BLaER1 (cell line): ENCODE measurements at regions not wholly inside any gene's neighbourhood (a gene's known extent, or its start where the extent isn't known, plus 50 kb on each side); places are given as distances from the start of the nearest gene placed in this dataset.

Experiments used
- H3K27ac ChIP-seq: shearing (Covaris generic); formaldehyde crosslinking; 2 replicates; pipeline ENCODE4 v1.8.1; 2022
- H3K27me3 ChIP-seq: shearing (Covaris generic); formaldehyde crosslinking; 2 replicates; pipeline ENCODE4 v1.8.1; 2022
- H3K36me3 ChIP-seq: shearing (Covaris generic); formaldehyde crosslinking; 2 replicates; pipeline ENCODE4 v1.8.1; 2022
- H3K4me1 ChIP-seq: shearing (Covaris generic); formaldehyde crosslinking; 2 replicates; pipeline ENCODE4 v1.8.1; 2022
- H3K4me2 ChIP-seq: shearing (Covaris generic); formaldehyde crosslinking; 2 replicates; pipeline ENCODE4 v1.8.1; 2022
- H3K4me3 ChIP-seq: shearing (Covaris generic); formaldehyde crosslinking; 2 replicates; pipeline ENCODE4 v1.8.1; 2022
- H3K9ac ChIP-seq: shearing (Covaris generic); formaldehyde crosslinking; 2 replicates; pipeline ENCODE4 v1.8.1; 2022
- H3K9me3 ChIP-seq: shearing (Covaris generic); formaldehyde crosslinking; 2 replicates; pipeline ENCODE4 v1.8.1; 2022
- H4K20me1 ChIP-seq: shearing (Covaris generic); formaldehyde crosslinking; 2 replicates; pipeline ENCODE4 v1.8.1; 2022
- Cebpa-rat ChIP-seq: shearing (Covaris generic); IDR thresholded peaks from 2 replicates; pipeline ENCODE4 v1.8.1; 2022

DNA sequence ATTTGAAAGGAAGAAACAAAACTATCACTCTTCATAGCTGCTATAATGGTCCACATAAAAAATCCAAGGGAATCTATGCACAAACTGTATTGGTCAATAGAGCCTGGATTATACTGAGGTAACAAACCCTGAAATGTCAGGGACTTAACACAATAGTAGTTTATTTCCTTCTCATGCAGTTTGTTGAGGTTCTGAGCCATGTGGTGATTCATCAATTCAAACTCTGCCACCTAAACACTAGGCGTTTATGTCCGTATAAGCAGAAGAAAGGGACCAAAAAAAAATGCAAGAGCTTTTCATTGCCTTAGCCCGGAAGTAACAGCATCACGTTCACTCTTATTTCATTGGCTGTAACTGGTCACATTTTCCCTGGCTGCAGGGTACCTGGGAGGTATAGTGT is 464.7 kb downstream of the ZSWIM6 start:
- H3K4me2 ChIP-seq, result no peak overlapping the region
- no peaks in the 10 kb centered on the region for H3K36me3 ChIP-seq
- no peaks in the 10 kb centered on the region for H4K20me1 ChIP-seq
- H3K4me3 ChIP-seq, result no peak overlapping the region
- H3K9me3 ChIP-seq, result no peaks in the 10 kb centered on the region
- H3K9ac ChIP-seq, result no peak overlapping the region
- H3K4me1 ChIP-seq, result no peaks in the 10 kb centered on the region
- no peaks in the 10 kb centered on the region for H3K27me3 ChIP-seq
- no peak overlapping the region for H3K27ac ChIP-seq
- no peak for TF ChIP-seq Cebpa-rat

DNA sequence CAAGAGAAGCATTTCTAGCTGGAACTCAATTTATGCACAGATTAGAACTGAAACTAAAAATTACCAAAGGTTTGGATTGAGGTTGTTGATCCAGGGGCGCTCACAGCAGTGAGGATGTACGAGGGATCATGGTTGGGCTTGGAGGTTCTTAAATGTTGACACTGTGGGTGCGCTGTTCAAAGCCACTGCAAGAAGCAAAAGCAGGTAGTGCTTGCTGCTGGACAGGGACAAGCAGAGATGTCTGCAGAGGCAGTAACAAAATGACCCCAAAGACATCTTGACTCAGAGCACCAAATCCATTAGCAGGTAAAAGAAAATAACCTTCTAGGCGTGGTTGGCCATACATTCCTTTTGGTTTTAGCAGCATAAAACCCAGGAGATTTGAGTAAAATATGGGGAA is 468.4 kb downstream of the ZSWIM6 start:
- H3K4me1 ChIP-seq, result no peaks in the 10 kb centered on the region
- H3K27ac ChIP-seq, result no peak overlapping the region
- H3K36me3 ChIP-seq, result no peaks in the 10 kb centered on the region
- H4K20me1 ChIP-seq, result no peaks in the 10 kb centered on the region
- H3K9ac ChIP-seq, result no peak overlapping the region
- no peak overlapping the region for H3K4me3 ChIP-seq
- H3K27me3 ChIP-seq, result no peaks in the 10 kb centered on the region
- H3K4me2 ChIP-seq, result no peak overlapping the region
- no peaks in the 10 kb centered on the region for H3K9me3 ChIP-seq
- TF ChIP-seq Cebpa-rat, result no peak

DNA sequence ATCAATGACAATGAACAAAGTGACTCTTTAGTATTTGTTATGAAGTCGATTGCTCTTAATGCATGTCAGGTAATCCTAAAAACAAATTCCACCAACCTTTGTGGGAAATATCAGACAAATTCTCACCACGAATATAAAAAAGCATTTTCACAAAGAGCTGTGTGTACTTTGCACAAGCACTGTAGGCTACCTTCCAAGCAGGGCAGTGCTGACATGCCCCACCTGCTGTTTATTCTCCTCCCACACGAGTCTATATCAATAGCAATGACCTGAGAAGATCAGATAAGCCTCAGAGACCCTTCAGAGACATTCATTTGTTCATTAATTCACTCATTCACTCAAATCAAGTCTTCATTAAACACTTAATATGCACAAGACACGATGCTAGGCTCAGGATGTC is 469.1 kb downstream of the ZSWIM6 start:
- no peak for TF ChIP-seq Cebpa-rat
- H3K27ac ChIP-seq, result no peak overlapping the region
- H3K27me3 ChIP-seq, result no peaks in the 10 kb centered on the region
- H3K4me1 ChIP-seq, result no peaks in the 10 kb centered on the region
- H4K20me1 ChIP-seq, result no peaks in the 10 kb centered on the region
- no peak overlapping the region for H3K4me2 ChIP-seq
- no peaks in the 10 kb centered on the region for H3K9me3 ChIP-seq
- H3K9ac ChIP-seq, result no peak overlapping the region
- no peak overlapping the region for H3K4me3 ChIP-seq
- H3K36me3 ChIP-seq, result no peaks in the 10 kb centered on the region

DNA sequence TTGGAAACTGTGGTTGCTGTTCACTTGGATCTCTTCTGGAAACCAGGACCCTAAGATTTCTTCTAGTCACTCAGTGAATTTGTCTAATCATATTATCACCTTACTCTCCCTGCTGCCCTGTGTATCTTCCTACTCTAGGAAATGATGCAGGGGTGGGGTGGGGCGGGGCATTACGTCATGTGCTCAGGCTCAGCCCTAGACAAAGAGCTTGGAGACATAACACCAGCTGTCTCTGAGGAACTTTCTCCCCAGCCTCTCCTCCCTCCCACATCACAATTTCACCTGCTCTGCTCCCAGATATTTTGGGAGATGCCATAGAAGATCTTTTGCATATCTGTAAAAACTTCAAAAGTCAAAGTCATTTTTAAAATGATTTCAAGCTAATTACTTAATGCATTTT is 470.4 kb downstream of the ZSWIM6 start:
- H3K4me1 ChIP-seq, result no peaks in the 10 kb centered on the region
- no peak for TF ChIP-seq Cebpa-rat

DNA sequence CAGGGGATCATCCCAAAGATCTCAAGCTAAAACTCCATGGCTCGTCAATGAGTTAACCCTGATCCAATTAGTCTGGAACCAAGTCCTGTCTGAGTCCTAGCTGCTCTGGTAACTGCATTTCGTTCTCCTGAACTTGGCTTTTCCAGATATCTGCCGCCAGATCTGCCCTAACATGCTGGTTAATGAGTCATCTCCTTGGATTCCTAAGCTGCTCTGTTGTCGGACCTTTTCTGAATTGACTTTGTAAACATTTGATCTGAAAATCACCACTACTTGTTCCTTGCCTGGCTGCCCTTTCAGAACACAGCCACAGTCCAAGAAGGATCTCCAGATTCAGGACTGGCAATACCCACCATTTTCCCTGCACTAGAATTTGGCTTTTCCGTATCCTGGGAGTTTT is 473.0 kb downstream of the ZSWIM6 start:
- TF ChIP-seq Cebpa-rat, result no peak
- Histone ChIP-seq H4K20me1 (no peaks in the 10 kb centered on the region), H3K4me2 (no peak overlapping the region)

More for the DNA sequence above, 470.4 kb downstream of the ZSWIM6 start:
- no peaks in the 10 kb centered on the region for H3K27me3 ChIP-seq
- H3K36me3 ChIP-seq, result no peaks in the 10 kb centered on the region
- no peak overlapping the region for H3K4me2 ChIP-seq
- no peak overlapping the region for H3K27ac ChIP-seq
- H3K9me3 ChIP-seq, result no peaks in the 10 kb centered on the region
- no peaks in the 10 kb centered on the region for H4K20me1 ChIP-seq
- no peak overlapping the region for H3K9ac ChIP-seq
- no peak overlapping the region for H3K4me3 ChIP-seq

DNA sequence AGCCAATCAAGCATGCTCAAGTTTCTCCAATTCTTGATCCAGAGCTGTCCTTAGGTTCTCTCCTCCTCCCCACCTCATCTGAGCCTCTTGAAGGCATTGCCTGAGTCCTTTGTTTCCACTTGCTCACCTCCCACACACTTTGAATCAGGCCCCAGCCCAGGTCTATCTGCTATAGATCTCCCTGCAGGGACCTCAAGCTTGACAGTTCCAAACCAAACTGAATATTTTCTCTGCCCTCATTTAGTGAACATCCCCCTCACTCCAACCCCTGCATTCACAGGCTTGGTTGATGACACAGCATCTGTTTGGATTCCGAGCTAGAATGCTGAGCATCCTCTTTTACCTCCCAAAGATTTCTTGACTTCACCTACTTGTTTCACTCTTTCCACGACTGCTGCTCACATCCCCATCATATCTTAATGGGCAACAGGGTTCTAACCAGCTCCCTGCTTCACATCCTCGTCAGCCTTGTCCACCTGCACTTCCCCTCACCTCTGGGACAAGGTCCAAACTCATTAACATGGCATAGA is 474.5 kb downstream of the ZSWIM6 start:
- no peaks in the 10 kb centered on the region for H3K27me3 ChIP-seq
- H3K27ac ChIP-seq, result no peak overlapping the region
- no peaks in the 10 kb centered on the region for H3K4me1 ChIP-seq
- TF ChIP-seq Cebpa-rat, result no peak
- H3K9ac ChIP-seq, result no peak overlapping the region
- no peaks in the 10 kb centered on the region for H4K20me1 ChIP-seq
- no peaks in the 10 kb centered on the region for H3K9me3 ChIP-seq
- H3K4me2 ChIP-seq, result no peak overlapping the region
- H3K4me3 ChIP-seq, result no peak overlapping the region
- H3K36me3 ChIP-seq, result no peaks in the 10 kb centered on the region

More for the DNA sequence above, 473.0 kb downstream of the ZSWIM6 start:
- no peak overlapping the region for H3K27ac ChIP-seq
- no peaks in the 10 kb centered on the region for H3K4me1 ChIP-seq
- no peaks in the 10 kb centered on the region for H3K27me3 ChIP-seq
- H3K36me3 ChIP-seq, result no peaks in the 10 kb centered on the region
- no peaks in the 10 kb centered on the region for H3K9me3 ChIP-seq
- H3K4me3 ChIP-seq, result no peak overlapping the region
- H3K9ac ChIP-seq, result no peak overlapping the region

DNA sequence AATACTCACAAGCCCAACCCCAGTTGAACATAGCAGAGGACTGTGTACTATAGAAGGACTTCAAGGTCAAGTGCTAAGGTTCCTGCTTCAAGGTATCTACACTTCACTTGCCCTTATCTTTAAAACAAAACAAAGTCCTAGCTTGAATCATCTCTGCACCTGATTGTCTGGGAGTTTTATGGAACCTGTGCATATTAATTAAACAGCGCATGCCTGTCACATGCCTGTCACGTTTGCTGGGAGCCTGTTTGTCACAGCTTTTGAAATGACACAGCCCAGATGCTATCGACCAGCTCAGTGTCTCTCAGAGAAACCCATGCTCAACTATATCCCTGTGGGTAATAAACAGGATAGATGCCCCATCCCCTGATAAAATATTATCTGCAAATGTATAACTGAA is 476.0 kb downstream of the ZSWIM6 start:
- Histone ChIP-seq H3K27me3 (no peaks in the 10 kb centered on the region), H3K27ac (no peak overlapping the region), H3K4me1 (no peaks in the 10 kb centered on the region), H4K20me1 (no peaks in the 10 kb centered on the region), H3K36me3 (no peaks in the 10 kb centered on the region), H3K4me2 (no peak overlapping the region), H3K4me3 (no peak overlapping the region), H3K9ac (no peak overlapping the region), H3K9me3 (peaks cover 3% of the 10 kb centered on the region; the same call in 1 of the 2 replicates)
- TF ChIP-seq Cebpa-rat, result no peak

DNA sequence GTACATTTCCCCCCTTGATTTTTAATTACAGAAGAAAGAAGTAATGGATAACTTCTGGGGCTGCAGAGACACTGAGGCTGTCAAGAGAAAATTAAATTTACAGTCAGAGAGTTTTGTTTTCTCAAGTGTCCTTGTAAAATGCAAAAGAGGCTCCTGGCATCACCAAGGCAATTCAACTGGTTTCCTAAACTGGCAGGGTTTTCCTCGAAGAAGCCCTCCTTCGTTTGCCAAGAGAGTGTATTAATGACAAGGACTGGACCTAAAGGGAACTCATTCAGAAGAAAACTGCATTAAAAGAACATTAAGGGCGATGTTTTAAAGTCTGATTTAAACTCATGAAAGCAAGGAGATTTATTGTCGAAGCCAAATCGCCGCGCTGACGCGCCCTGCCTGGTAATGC is 476.9 kb downstream of the ZSWIM6 start:
- no peaks in the 10 kb centered on the region for H3K4me1 ChIP-seq
- H3K27me3 ChIP-seq, result no peaks in the 10 kb centered on the region
- TF ChIP-seq Cebpa-rat, result no peak
- peaks cover 3% of the 10 kb centered on the region; the same call in 1 of the 2 replicates for H3K9me3 ChIP-seq
- no peak overlapping the region for H3K4me2 ChIP-seq
- no peak overlapping the region for H3K9ac ChIP-seq
- no peaks in the 10 kb centered on the region for H3K36me3 ChIP-seq
- no peak overlapping the region for H3K27ac ChIP-seq
- H4K20me1 ChIP-seq, result no peaks in the 10 kb centered on the region
- no peak overlapping the region for H3K4me3 ChIP-seq

DNA sequence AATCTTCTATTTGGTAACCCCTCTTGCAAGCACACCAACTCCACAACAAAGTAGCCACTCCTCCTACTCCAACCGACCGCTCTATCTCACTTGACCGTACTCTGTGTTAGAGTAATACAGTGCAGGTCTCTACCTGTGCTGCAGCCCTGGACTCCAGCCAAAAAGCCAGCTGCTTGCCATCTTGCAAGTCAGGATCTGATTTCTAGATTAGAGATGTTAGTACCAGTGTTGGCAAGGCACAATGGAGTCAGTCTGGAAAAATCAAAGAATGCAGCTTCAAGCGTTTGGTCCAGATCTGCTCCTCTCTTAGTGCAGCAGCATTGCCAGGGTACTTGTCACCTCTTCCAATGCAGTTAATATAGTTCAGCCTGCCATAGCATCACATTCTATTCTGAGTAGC is 477.6 kb downstream of the ZSWIM6 start:
- no peak overlapping the region for H3K4me3 ChIP-seq
- no peak overlapping the region for H3K4me2 ChIP-seq
- peaks cover 3% of the 10 kb centered on the region; the same call in 1 of the 2 replicates for H3K9me3 ChIP-seq
- H3K27ac ChIP-seq, result no peak overlapping the region
- no peak for TF ChIP-seq Cebpa-rat
- H4K20me1 ChIP-seq, result no peaks in the 10 kb centered on the region
- H3K36me3 ChIP-seq, result no peaks in the 10 kb centered on the region
- H3K27me3 ChIP-seq, result no peaks in the 10 kb centered on the region
- no peak overlapping the region for H3K9ac ChIP-seq
- H3K4me1 ChIP-seq, result no peaks in the 10 kb centered on the region

DNA sequence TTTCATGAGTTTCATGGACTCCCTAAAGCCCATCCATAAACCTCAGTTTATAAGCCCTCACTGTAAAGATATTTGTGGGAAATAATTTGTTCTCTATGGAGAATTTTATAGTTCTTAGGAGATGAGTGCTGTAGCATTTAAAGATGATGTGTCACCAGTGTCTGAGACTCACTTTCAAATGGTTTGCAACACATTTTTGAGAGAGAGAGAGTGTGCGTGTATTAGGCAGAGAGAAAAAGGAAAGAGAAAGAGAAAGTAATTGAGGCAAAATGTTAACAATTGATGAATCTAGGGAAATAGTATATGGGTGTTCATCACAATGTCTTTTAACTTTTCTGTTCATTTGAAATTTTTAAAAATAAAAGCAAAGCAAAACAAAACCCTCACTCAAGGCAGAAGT is 479.0 kb downstream of the ZSWIM6 start:
- H3K4me1 ChIP-seq, result no peaks in the 10 kb centered on the region
- no peak overlapping the region for H3K4me3 ChIP-seq
- no peaks in the 10 kb centered on the region for H4K20me1 ChIP-seq
- H3K36me3 ChIP-seq, result no peaks in the 10 kb centered on the region
- no peak overlapping the region for H3K4me2 ChIP-seq
- no peak for TF ChIP-seq Cebpa-rat
- H3K27ac ChIP-seq, result no peak overlapping the region
- no peaks in the 10 kb centered on the region for H3K27me3 ChIP-seq
- peaks cover 3% of the 10 kb centered on the region; the same call in 1 of the 2 replicates for H3K9me3 ChIP-seq
- H3K9ac ChIP-seq, result no peak overlapping the region

DNA sequence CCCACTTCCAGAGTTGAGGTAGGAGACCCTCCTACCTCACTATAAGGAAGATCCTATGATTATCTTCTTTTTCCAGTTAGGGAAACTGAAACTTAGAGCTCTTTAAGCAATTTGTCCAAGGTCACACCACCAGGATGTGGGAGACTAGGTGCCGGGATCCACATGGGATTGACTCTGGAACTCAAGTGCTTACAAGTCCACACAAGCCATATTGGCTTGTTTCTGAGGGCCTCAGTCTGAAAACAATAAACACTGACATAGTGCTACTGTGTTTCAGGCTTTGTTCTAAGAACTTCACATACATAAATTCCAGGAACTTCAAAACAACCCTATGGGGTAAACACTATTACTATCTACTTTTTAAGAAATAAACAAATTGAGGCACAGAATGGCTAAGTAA is 481.3 kb downstream of the ZSWIM6 start:
- Histone ChIP-seq H3K27ac (no peak overlapping the region), H3K4me1 (no peaks in the 10 kb centered on the region), H4K20me1 (no peaks in the 10 kb centered on the region), H3K36me3 (no peaks in the 10 kb centered on the region), H3K9ac (no peak overlapping the region), H3K27me3 (no peaks in the 10 kb centered on the region), H3K4me3 (no peak overlapping the region), H3K4me2 (no peak overlapping the region), H3K9me3 (peaks cover 3% of the 10 kb centered on the region; the same call in 1 of the 2 replicates)
- TF ChIP-seq Cebpa-rat, result no peak
